ENCODE measurements at regions not wholly inside any gene's neighbourhood (a gene's known extent, or its start where the extent isn't known, plus 50 kb on each side); places are given as distances from the start of the nearest gene placed in this dataset.
"Not testable (repeated sequence)": the region's sequence is repeated elsewhere in the genome, so short reads cannot be mapped to it uniquely, and the experiment has no call there.

- DNase-seq: peak; percentile 10
Observed at GRCh38 chr2:192542148-192543066, 347.7 kb upstream of the TMEFF2 start.

GRCh38 chr2:192539306-192539705 lies 344.6 kb upstream of the TMEFF2 start:
- DNase-seq: no peak

- DNase-seq: no peak
Observed at GRCh38 chr2:192536922-192537624, 342.3 kb upstream of the TMEFF2 start.

- DNase-seq: no peak
Observed at GRCh38 chr2:192535956-192536921, 341.5 kb upstream of the TMEFF2 start.

GRCh38 chr2:192534072-192534471 lies 339.3 kb upstream of the TMEFF2 start:
- no peak for DNase-seq

- DNase-seq: not testable (repeated sequence)
Observed at GRCh38 chr2:192524642-192525251, 330.0 kb upstream of the TMEFF2 start.

- not testable (repeated sequence) for DNase-seq
Observed at GRCh38 chr2:192524214-192524613, 329.5 kb upstream of the TMEFF2 start.

GRCh38 chr2:192515937-192516336 lies 321.2 kb upstream of the TMEFF2 start:
- no peak for DNase-seq

- DNase-seq: no peak
Observed at GRCh38 chr2:192513575-192513974, 318.8 kb upstream of the TMEFF2 start.

- not testable (repeated sequence) for DNase-seq
Observed at GRCh38 chr2:192507836-192508450, 313.2 kb upstream of the TMEFF2 start.

- DNase-seq: peak; percentile 5
Observed at GRCh38 chr2:192500550-192501200, 305.9 kb upstream of the TMEFF2 start.

GRCh38 chr2:192499476-192499875 lies 304.7 kb upstream of the TMEFF2 start:
- DNase-seq: no peak

- DNase-seq: no peak
Observed at GRCh38 chr2:192498747-192499146, 304.0 kb upstream of the TMEFF2 start.

- not testable (repeated sequence) for DNase-seq
Observed at GRCh38 chr2:192488158-192488557, 293.4 kb upstream of the TMEFF2 start.

GRCh38 chr2:192487636-192488035 lies 292.9 kb upstream of the TMEFF2 start:
- no peak for DNase-seq

GRCh38 chr2:192484903-192485302 lies 290.2 kb upstream of the TMEFF2 start:
- DNase-seq: no peak

GRCh38 chr2:192480984-192481383 lies 286.3 kb upstream of the TMEFF2 start:
- no peak for DNase-seq

- no peak for DNase-seq
Observed at GRCh38 chr2:192473331-192473730, 278.6 kb upstream of the TMEFF2 start.

- no peak for DNase-seq
Observed at GRCh38 chr2:192471982-192472381, 277.2 kb upstream of the TMEFF2 start.

GRCh38 chr2:192469612-192470011 lies 274.9 kb upstream of the TMEFF2 start:
- DNase-seq: no peak

- no peak for DNase-seq
Observed at GRCh38 chr2:192467953-192468660, 273.4 kb upstream of the TMEFF2 start.
